ENCODE measurements at regions not wholly inside any gene's neighbourhood (a gene's known extent, or its start where the extent isn't known, plus 50 kb on each side); places are given as distances from the start of the nearest gene placed in this dataset.

DNA sequence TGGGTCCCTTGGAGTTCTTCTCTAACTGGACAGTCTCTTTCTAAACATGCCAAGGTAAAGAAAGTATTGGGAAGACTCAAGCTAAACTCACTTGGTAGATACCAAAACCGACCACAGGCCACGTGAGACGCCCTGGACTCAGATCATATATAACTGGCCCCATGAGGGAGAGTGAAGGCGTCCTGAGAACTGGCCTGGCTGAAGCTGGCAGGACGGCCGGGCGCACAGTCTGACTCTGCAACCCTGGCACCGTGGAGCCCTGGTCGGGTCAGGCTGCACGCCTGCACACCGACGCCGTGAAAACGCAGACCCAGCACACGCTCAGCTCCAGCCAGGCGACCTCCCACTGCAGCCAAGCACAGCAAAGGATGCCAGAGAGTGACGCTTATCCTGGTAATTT lies 122.5 kb upstream of the SPACA7 start:
- no peak for TF ChIP-seq TAF1 (IDR thresholded peaks at IDR 0.05; ENCODE audit: low read depth, low read length)
- TF ChIP-seq CBX5 (IDR thresholded peaks at IDR 0.05; ENCODE audit: low read depth, low read length), result no peak
- TF ChIP-seq, protein P1, sequence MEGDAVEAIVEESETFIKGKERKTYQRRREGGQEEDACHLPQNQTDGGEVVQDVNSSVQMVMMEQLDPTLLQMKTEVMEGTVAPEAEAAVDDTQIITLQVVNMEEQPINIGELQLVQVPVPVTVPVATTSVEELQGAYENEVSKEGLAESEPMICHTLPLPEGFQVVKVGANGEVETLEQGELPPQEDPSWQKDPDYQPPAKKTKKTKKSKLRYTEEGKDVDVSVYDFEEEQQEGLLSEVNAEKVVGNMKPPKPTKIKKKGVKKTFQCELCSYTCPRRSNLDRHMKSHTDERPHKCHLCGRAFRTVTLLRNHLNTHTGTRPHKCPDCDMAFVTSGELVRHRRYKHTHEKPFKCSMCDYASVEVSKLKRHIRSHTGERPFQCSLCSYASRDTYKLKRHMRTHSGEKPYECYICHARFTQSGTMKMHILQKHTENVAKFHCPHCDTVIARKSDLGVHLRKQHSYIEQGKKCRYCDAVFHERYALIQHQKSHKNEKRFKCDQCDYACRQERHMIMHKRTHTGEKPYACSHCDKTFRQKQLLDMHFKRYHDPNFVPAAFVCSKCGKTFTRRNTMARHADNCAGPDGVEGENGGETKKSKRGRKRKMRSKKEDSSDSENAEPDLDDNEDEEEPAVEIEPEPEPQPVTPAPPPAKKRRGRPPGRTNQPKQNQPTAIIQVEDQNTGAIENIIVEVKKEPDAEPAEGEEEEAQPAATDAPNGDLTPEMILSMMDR (IDR thresholded peaks at IDR 0.05; ENCODE audit: control extremely low read depth in 1 of 3, insufficient read depth in 1 of 3, low read depth in 1 of 3, low read length in 3 of 3), result no peak
- TF ChIP-seq MAFK (IDR thresholded peaks at IDR 0.05; ENCODE audit: low read depth, low read length), result no peak
- no peak for TF ChIP-seq SIX5 (IDR thresholded peaks at IDR 0.05; ENCODE audit: low read depth, low read length)
- TF ChIP-seq EGR1 (IDR thresholded peaks at IDR 0.05; ENCODE audit: borderline replicate concordance, low read depth, low read length), result no peak
- no peak for TF ChIP-seq SIN3A (conservative IDR thresholded peaks at IDR 0.05 in 1 of 2, IDR thresholded peaks at IDR 0.05 in 1 of 2; ENCODE audit: low read depth in 1 of 2, low read length in 2 of 2)
- no peak for TF ChIP-seq SP2 (IDR thresholded peaks at IDR 0.05; ENCODE audit: low read length)
- no peak for TF ChIP-seq POLR2A (IDR thresholded peaks at IDR 0.05; ENCODE audit: control extremely low read depth in 1 of 2, low read depth in 2 of 2, low read length in 2 of 2)
- no peak for TF ChIP-seq CEBPB (IDR thresholded peaks at IDR 0.05; ENCODE audit: low read depth, low read length)
- TF ChIP-seq, protein P2, sequence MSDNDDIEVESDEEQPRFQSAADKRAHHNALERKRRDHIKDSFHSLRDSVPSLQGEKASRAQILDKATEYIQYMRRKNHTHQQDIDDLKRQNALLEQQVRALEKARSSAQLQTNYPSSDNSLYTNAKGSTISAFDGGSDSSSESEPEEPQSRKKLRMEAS (IDR thresholded peaks at IDR 0.05), result no peak
- no peak for TF ChIP-seq YY1 (IDR thresholded peaks at IDR 0.05; ENCODE audit: low read depth, low read length)
